Frontal cortex (tissue), 3 donors: ENCODE measurements at regions not wholly inside any gene's neighbourhood (a gene's known extent, or its start where the extent isn't known, plus 50 kb on each side); places are given as distances from the start of the nearest gene placed in this dataset.
"Not testable (repeated sequence)": the region's sequence is repeated elsewhere in the genome, so short reads cannot be mapped to it uniquely, and the experiment has no call there.

ENCODE experiments used
- DNase-seq, 2 donors: peaks; one replicate each; pipeline ENCODE4 v3.0.0; 2012; ENCODE audit warnings: low spot score in 2 of 2
- FAIRE-seq: peaks from 2 replicates; lab custom pipeline; 2012; peaks lifted over from hg19 to GRCh38; lab: Jason Lieb, UNC
- donor health status: control.
- donor health status: control.
- donor health status: control.

DNA sequence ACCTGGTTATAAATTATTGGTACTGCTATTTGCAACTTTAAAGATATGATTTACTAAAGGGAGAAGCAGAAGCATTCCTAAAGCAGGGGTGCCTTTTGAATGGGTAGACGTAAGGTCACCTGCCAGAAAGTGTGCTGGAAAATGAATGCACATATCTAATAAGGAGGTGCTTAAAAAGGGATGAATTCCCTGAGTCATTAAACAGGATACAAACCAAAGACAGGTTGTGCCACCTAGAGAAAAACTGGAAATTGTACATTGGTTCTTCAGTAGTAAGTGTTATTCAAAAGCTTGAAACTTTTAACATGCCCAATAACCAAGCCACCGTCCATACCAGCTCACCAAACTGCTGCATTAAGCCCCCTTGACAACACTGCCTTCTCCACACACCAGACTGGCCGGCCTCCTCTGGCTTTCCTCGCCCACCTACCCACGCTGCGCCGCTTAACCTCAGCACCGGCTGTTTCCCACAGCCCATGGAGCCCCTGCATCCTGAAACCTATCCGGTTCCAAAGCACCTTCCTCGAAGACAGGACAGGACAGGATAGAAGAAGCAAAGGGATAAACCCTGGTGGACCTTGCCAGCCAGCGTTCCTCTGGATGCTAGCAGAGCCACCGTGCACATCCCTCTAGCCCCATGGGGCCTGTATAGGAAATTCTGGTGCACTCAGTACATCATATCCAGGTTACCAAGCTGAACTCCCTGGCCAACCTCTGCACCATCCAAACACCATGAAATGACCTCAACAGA lies 201.5 kb upstream of the CAND1 start:
- no peak for DNase-seq
- FAIRE-seq: no peak

GRCh38 chr12:67068204-67068731 lies 200.9 kb upstream of the CAND1 start:
- no peak for DNase-seq
- FAIRE-seq: no peak

DNA sequence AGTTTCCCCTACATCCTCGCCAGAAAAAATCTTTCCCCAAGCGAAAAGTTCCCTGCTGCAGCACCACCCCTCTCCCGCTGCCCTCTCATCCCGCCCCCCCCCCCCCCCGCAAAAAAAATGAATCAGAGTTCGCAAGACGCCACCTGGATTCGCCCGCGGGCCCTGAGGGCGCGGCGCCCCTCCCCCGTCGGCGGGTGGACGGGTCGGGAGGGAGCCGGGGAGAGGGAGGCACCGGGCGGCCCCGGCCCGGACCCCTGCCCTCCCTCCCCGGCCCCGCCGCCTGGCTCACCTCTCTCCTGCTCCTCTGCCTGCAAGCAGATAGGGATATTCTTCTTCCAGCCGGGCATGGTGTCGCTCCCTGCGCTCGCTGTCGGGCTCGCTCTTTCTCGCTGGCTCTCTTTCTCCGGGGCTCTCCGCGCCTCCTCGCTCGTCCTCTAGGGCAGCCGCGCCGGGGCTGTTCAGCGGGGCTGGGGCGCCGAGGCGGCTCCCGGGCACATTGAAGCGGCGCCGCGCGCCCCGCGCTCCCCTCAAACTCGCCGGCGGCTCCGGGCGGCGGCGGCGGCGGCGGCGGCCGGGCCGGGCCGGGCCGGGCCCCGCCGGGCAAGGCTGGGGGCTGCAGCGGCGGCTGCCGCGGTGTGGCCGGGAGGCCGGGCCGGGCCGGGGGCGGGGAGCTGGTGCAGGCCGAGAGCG lies 200.3 kb upstream of the CAND1 start:
- FAIRE-seq (no peak), DNase-seq (peak; percentile 15 to 28)

- no peak for FAIRE-seq
- peak; percentile 20 to 29 for DNase-seq
Observed at GRCh38 chr12:67069451-67070306, 199.5 kb upstream of the CAND1 start.

- FAIRE-seq (no peak), DNase-seq (no peak)
Observed at GRCh38 chr12:67070307-67070600, 198.9 kb upstream of the CAND1 start.

DNA sequence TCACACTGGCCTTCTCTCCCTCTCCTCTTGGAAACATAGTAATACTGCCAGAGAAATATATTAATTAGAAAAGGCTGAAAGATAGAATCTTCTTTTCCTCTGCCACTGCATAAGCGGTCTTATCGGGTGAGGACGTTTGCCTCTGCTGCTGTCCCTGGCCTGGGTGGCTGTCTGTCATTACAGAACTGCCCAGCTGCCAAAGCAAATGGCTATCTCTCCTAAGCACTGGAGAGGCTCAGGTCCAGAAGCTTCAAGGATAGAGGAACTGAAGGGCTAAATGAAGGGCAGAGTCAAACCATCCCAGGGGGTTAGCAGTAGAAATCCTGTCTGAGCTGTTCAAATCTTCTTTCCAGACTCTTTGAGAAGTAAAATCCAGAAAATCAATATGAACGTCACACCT lies 198.6 kb upstream of the CAND1 start:
- no peak for FAIRE-seq
- no peak for DNase-seq

DNA sequence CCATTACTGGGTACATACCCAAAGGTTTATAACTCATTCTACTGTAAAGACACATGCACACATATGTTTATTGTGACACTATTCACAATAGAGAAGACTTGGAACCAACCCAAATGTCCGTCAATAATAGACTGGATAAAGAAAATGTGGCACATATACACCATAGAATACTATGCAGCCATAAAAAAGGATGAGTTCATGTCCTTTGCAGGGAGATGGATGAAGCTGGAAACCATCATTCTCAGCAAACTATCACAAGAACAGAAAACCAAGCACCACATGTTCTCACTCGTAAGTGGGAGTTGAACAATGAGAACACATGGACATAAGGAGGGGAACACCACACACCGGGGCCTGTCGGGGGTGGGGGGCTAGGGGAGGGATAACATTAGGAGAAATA lies 196.9 kb upstream of the CAND1 start:
- not testable (repeated sequence) for FAIRE-seq

DNA sequence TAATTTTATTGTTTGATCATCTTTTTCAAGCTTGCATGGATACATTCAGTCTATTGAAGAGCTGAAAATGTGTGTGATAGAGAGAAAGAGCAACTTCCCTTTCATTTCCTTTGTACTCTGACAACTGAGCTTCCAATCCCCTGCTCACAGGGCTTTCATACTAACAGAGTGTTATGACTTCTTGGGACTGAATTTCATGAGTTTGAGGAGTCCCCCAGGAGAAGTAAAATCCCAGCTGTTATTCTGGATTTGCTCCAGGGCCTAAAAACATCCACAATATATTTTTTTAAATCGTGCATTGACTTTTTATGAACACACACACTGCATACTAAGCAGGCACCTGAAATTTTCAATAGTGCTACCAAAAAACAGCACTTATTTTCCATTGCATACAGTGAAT lies 195.8 kb upstream of the CAND1 start:
- DNase-seq (no peak), FAIRE-seq (no peak)

More for the DNA sequence above, 196.9 kb upstream of the CAND1 start:
- DNase-seq: not testable (repeated sequence)

- DNase-seq (no peak), FAIRE-seq (no peak)
Observed at GRCh38 chr12:67074072-67074471, 195.1 kb upstream of the CAND1 start.

DNA sequence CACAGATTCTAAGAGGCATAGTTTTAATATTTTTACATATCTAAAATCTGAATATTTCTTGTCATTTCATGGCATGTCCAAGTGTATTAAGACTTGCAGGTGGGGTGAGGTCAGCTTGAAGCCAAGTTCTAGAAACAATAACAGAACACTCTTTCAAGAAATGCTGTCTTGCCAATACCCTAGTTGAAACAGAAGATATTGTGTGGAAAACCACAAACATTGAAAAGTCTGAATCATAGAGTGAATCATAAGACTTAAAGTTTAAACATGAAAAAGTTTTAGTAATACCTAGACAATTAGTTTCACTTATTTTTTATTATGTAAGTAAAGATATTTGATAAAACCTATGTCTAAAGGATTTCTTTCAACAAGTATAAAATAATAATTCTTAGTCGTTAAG lies 191.5 kb upstream of the CAND1 start:
- peak; percentile 6 for FAIRE-seq
- no peak for DNase-seq

GRCh38 chr12:67078957-67079356 lies 190.2 kb upstream of the CAND1 start:
- no peak for DNase-seq
- FAIRE-seq: no peak

DNA sequence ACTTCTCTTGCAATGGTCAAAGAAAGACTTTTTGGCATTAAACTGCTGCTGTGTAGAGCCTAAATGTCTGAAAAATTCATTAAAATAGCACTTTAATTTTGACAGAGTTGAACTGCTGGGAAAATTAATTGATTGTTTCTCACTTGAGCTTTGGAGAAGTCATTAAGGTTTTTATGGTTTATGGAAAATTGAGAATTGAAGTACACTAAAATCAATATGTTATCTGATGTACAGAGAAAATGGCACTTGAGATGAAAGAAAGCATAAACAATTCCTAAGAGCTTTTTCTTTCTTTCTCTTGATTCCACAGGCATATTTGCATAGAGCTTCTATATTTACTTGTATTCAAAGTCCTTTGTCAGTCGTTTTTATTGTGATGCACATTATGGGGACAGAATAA lies 188.5 kb upstream of the CAND1 start:
- FAIRE-seq: no peak
- DNase-seq: no peak

DNA sequence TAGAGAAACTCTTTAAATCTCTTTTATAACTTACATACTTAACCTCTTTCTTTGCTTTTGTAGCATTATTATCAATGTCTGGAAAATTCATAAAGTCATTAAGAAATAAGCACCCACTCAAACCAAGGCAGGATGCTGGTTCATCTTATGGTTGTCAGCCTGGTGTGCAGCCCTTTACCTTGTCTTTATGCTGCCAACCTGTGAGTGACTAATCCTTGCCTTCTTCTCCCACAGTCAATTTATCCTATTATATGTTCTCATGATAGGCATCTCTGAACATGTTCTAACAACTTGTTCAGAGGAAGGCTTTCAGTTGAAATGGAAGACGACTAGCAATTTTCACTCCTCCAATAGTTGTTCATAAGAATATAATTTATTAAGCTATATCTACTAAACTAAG lies 186.9 kb upstream of the CAND1 start:
- DNase-seq (no peak), FAIRE-seq (no peak)

DNA sequence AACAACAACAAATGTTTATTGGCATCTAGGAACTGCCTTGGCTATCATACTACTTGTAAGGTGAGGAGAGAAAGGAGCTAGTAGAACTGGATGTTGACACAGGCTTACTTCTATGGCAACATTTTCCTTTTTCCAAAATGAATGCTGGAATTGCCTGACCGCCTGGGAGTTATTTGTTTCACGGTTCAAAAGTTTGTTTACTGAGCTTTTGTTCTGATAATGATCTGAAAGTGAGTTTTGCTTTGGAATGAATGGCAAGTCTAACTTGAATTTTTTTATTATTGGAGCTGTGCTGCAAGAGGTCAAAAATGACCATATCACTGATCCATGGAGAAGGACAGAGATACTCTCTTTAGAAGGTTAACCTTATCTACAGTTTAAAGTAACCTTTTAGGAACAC lies 183.5 kb upstream of the CAND1 start:
- DNase-seq (no peak), FAIRE-seq (no peak)

DNA sequence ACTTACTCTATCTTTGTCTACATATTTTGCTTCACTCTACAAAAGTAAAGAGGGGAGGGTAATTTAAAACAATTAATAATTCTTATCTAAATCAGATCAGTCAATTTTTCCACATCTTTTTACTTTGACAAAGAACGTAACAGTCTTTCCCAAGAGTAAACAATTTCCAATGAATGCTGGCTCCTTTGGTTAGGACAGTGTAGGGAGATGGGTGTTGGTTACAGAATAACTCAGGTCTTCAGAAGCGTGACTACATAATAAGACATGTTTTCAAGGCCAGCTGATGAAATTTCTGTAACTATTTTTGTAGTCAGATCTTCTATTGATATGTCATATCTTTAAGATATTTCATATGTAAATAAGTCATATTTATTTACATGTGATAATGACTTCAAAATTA lies 183.0 kb upstream of the CAND1 start:
- no peak for FAIRE-seq
- no peak for DNase-seq

GRCh38 chr12:67088401-67089118 lies 180.6 kb upstream of the CAND1 start:
- no peak for FAIRE-seq
- DNase-seq: no peak

DNA sequence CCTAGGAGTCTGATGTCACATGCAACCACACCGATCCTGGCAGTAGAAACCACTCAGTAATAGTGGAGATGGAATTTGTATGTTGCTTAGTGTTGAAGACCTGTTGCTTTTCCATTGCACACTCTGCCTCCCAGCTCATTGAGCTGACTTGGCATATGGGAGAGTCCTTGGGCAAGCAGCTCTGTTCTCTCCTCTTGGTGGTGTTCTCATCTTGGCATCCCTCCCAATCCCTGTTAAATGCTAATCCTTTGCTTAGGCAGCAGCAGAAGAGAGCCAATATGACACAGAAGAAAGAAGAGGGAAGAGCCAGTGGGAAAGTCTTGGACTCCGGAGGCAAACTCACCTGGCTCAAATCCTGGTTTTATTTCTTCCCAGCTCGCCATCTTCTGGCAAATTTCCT lies 178.0 kb upstream of the CAND1 start:
- FAIRE-seq: no peak
- no peak for DNase-seq

GRCh38 chr12:67091678-67092077 lies 177.5 kb upstream of the CAND1 start:
- FAIRE-seq (no peak), DNase-seq (no peak)

DNA sequence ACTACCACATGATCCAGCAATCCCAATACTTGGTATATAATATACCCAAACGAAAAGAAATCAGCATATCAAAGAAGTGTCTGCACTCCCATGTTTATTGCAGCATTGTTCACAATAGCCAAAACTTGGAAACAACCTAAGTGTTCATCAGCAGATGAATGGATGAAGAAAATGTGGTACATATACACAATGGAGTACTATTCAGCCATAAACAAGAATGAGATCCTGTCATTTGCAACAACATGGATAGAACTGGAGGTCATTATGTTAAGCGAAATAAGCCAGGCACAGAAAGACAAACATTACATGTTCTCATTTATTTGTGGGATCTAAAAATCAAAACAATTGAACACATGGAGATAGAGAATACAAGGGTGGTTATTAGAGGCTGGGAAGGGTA lies 176.2 kb upstream of the CAND1 start:
- not testable (repeated sequence) for FAIRE-seq, DNase-seq
